ENCODE measurements at regions not wholly inside any gene's neighbourhood (a gene's known extent, or its start where the extent isn't known, plus 50 kb on each side); places are given as distances from the start of the nearest gene placed in this dataset.

GRCh38 chr3:34934660-34935059 lies 704.7 kb upstream of the ARPP21 start:
- DNase-seq (ENCODE audit: low read depth) = no peak

GRCh38 chr3:34938784-34939183 lies 700.5 kb upstream of the ARPP21 start:
- no peak for DNase-seq (ENCODE audit: low read depth)

- DNase-seq (ENCODE audit: low read depth) = no peak
Measured at GRCh38 chr3:34942256-34942655, 697.1 kb upstream of the ARPP21 start.

GRCh38 chr3:34947834-34948233 lies 691.5 kb upstream of the ARPP21 start:
- DNase-seq (ENCODE audit: low read depth) = peak; percentile 77

GRCh38 chr3:34948517-34948916 lies 690.8 kb upstream of the ARPP21 start:
- DNase-seq (ENCODE audit: low read depth) = no peak

GRCh38 chr3:34955680-34956079 lies 683.6 kb upstream of the ARPP21 start:
- no peak for DNase-seq (ENCODE audit: low read depth)

GRCh38 chr3:34956511-34956910 lies 682.8 kb upstream of the ARPP21 start:
- DNase-seq (ENCODE audit: low read depth) = no peak

- peak; percentile 77 for DNase-seq (ENCODE audit: low read depth)
Measured at GRCh38 chr3:34957677-34958076, 681.6 kb upstream of the ARPP21 start.

- DNase-seq (ENCODE audit: low read depth) = no peak
Measured at GRCh38 chr3:34969513-34969912, 669.8 kb upstream of the ARPP21 start.

- peak; percentile 39 for DNase-seq (ENCODE audit: low read depth)
Measured at GRCh38 chr3:34972481-34972880, 666.8 kb upstream of the ARPP21 start.

- DNase-seq (ENCODE audit: low read depth) = no peak
Measured at GRCh38 chr3:34973586-34973985, 665.7 kb upstream of the ARPP21 start.

GRCh38 chr3:34983631-34984030 lies 655.7 kb upstream of the ARPP21 start:
- DNase-seq (ENCODE audit: low read depth) = no peak

GRCh38 chr3:34988296-34988695 lies 651.0 kb upstream of the ARPP21 start:
- no peak for DNase-seq (ENCODE audit: low read depth)

GRCh38 chr3:34995796-34996430 lies 643.4 kb upstream of the ARPP21 start:
- peak; percentile 12 for DNase-seq (ENCODE audit: low read depth)

- DNase-seq (ENCODE audit: low read depth) = no peak
Measured at GRCh38 chr3:34998902-34999301, 640.4 kb upstream of the ARPP21 start.

- DNase-seq (ENCODE audit: low read depth) = no peak
Measured at GRCh38 chr3:35012214-35012613, 627.1 kb upstream of the ARPP21 start.

- DNase-seq (ENCODE audit: low read depth) = no peak
Measured at GRCh38 chr3:35028157-35028556, 611.2 kb upstream of the ARPP21 start.

- peak; percentile 10 for DNase-seq (ENCODE audit: low read depth)
Measured at GRCh38 chr3:35042210-35042991, 596.9 kb upstream of the ARPP21 start.

- DNase-seq (ENCODE audit: low read depth) = no peak
Measured at GRCh38 chr3:35043040-35043439, 596.3 kb upstream of the ARPP21 start.

- no peak for DNase-seq (ENCODE audit: low read depth)
Measured at GRCh38 chr3:35044190-35044589, 595.1 kb upstream of the ARPP21 start.

- no peak for DNase-seq (ENCODE audit: low read depth)
Measured at GRCh38 chr3:35045118-35045517, 594.2 kb upstream of the ARPP21 start.

GRCh38 chr3:35064761-35065160 lies 574.6 kb upstream of the ARPP21 start:
- DNase-seq (ENCODE audit: low read depth) = no peak

GRCh38 chr3:35065891-35066290 lies 573.4 kb upstream of the ARPP21 start:
- no peak for DNase-seq (ENCODE audit: low read depth)
